SU-DHL-6 (cell line): ENCODE measurements at regions not wholly inside any gene's neighbourhood (a gene's known extent, or its start where the extent isn't known, plus 50 kb on each side); places are given as distances from the start of the nearest gene placed in this dataset.

Source experiments
- H2AFZ ChIP-seq: fragments of 200-600 bp; sonication (generic); 2 replicates; pipeline ENCODE4 v1.6.1; 2014; ENCODE audit warnings: low read depth, mild to moderate bottlenecking, moderate library complexity, mixed read lengths, antibody characterized with exemption, low read length; ENCODE audit not compliant: severe bottlenecking
- H3F3A ChIP-seq: fragments of 200-600 bp; shearing (Covaris generic); 2 replicates; pipeline ENCODE4 v1.6.0; 2016; ENCODE audit warnings: antibody characterized with exemption, mild to moderate bottlenecking; ENCODE audit not compliant: insufficient read depth
- H3K27ac ChIP-seq: fragments of 200-600 bp; sonication (generic); 2 replicates; pipeline ENCODE4 v1.5.1; 2016; ENCODE audit warnings: low read depth, mild to moderate bottlenecking, low read length, moderate library complexity, mixed read lengths
- H3K27me3 ChIP-seq: fragments of 200-600 bp; sonication (generic), shearing (Covaris generic); 2 replicates; pipeline ENCODE4 v1.6.0; 2014; ENCODE audit warnings: mild to moderate bottlenecking, low read length
- H3K36me3 ChIP-seq: fragments of 200-600 bp; sonication (generic); 2 replicates; pipeline ENCODE4 v1.6.1; 2014; ENCODE audit warnings: mild to moderate bottlenecking, low read length, mixed read lengths
- H3K4me2 ChIP-seq: fragments of 300-600, 200-600 bp; shearing (Covaris generic), sonication (generic); 2 replicates; pipeline ENCODE4 v1.6.0; 2014; ENCODE audit warnings: low read length, low read depth, mild to moderate bottlenecking; ENCODE audit not compliant: poor library complexity, severe bottlenecking
- H3K4me3 ChIP-seq: fragments of 200-600 bp; sonication (generic); 2 replicates; pipeline ENCODE4 v1.5.1; 2014; ENCODE audit warnings: antibody characterized with exemption, low read length, mild to moderate bottlenecking, mixed read lengths; ENCODE audit not compliant: insufficient read depth, poor library complexity, severe bottlenecking
- H3K79me2 ChIP-seq: fragments of 200-600 bp; sonication (generic); 2 replicates; pipeline ENCODE4 v1.6.1; 2014; ENCODE audit warnings: mild to moderate bottlenecking, low read length, moderate library complexity; ENCODE audit not compliant: insufficient read depth
- H3K9ac ChIP-seq: fragments of 200-600 bp; sonication (generic); 2 replicates; pipeline ENCODE4 v1.7.0; 2014; ENCODE audit warnings: mild to moderate bottlenecking, low read length
- H3K9me2 ChIP-seq: fragments of 200-600 bp; sonication (generic); replicated peaks from 2 replicates; pipeline ENCODE4 v1.6.1; 2014; ENCODE audit warnings: low read length; ENCODE audit not compliant: insufficient read depth
- H3K9me3 ChIP-seq: fragments of 200-600 bp; sonication (generic); 2 replicates; pipeline ENCODE4 v1.6.1; 2014; ENCODE audit warnings: low read length, mixed read lengths; ENCODE audit not compliant: insufficient read depth
- H4K20me1 ChIP-seq: fragments of 200-600 bp; sonication (generic); 2 replicates; pipeline ENCODE4 v1.6.1; 2014; ENCODE audit warnings: low read depth, mild to moderate bottlenecking, antibody characterized with exemption, low read length, moderate library complexity, mixed read lengths
- CTCF ChIP-seq: fragments of 200-600 bp; sonication (generic); IDR thresholded peaks from one replicate; pipeline ENCODE4 v1.5.1; 2017; ENCODE audit warnings: antibody characterized with exemption, mild to moderate bottlenecking, low read length, moderate library complexity; ENCODE audit not compliant: insufficient read depth, poor library complexity, severe bottlenecking
- EZH2phosphoT487 ChIP-seq: fragments of 200-600 bp; sonication (generic), shearing (Covaris generic); conservative IDR thresholded peaks from 2 replicates; pipeline ENCODE4 v1.6.1; 2018; ENCODE audit warnings: mild to moderate bottlenecking, antibody characterized with exemption, low read length, moderate library complexity, mixed read lengths

- Histone ChIP-seq H3K79me2 (no peaks in the 10 kb centered on the region), H3K9me2 (no peaks in the 10 kb centered on the region), H3K9me3 (no peaks in the 10 kb centered on the region), H4K20me1 (no peaks in the 10 kb centered on the region), H3K27me3 (no peaks in the 10 kb centered on the region), H3K36me3 (no peaks in the 10 kb centered on the region), H3K9ac (no peak overlapping the region), H3K4me2 (no peak overlapping the region), H2AFZ (no peak overlapping the region), H3K4me3 (no peak overlapping the region), H3K27ac (no peak overlapping the region), H3F3A (no peaks in the 10 kb centered on the region)
- TF ChIP-seq CTCF (no peak), EZH2phosphoT487 (no peak)
Measured at GRCh38 chr10:55398497-55398882, 597.5 kb upstream of the PCDH15 start.

GRCh38 chr10:55397777-55398496 is 596.9 kb upstream of the PCDH15 start:
- Histone ChIP-seq H3K36me3 (no peaks in the 10 kb centered on the region), H3K9me2 (no peaks in the 10 kb centered on the region), H3K9ac (no peak overlapping the region), H2AFZ (no peak overlapping the region), H3K4me3 (no peak overlapping the region), H3K27ac (no peak overlapping the region), H3K9me3 (no peaks in the 10 kb centered on the region), H3K27me3 (no peaks in the 10 kb centered on the region), H3K79me2 (no peaks in the 10 kb centered on the region), H4K20me1 (no peaks in the 10 kb centered on the region), H3K4me2 (no peak overlapping the region), H3F3A (no peaks in the 10 kb centered on the region)
- TF ChIP-seq EZH2phosphoT487 (no peak), CTCF (no peak)

- TF ChIP-seq CTCF, result no peak
- no peak for TF ChIP-seq EZH2phosphoT487
- no peaks in the 10 kb centered on the region for H3K36me3 ChIP-seq
Measured at GRCh38 chr10:55378196-55378595, 577.2 kb upstream of the PCDH15 start.

More at GRCh38 chr10:55378196-55378595, 577.2 kb upstream of the PCDH15 start:
- Histone ChIP-seq H3K27me3 (no peaks in the 10 kb centered on the region), H3K4me3 (no peak overlapping the region), H3K4me2 (no peak overlapping the region), H3K79me2 (no peaks in the 10 kb centered on the region), H4K20me1 (no peaks in the 10 kb centered on the region), H3K9me2 (no peaks in the 10 kb centered on the region), H2AFZ (no peak overlapping the region), H3K9me3 (no peaks in the 10 kb centered on the region), H3F3A (no peaks in the 10 kb centered on the region), H3K27ac (no peak overlapping the region), H3K9ac (no peak overlapping the region)
